HG03103 (cell line): ENCODE measurements at regions not wholly inside any gene's neighbourhood (a gene's known extent, or its start where the extent isn't known, plus 50 kb on each side); places are given as distances from the start of the nearest gene placed in this dataset.

ENCODE experiments used
- ATAC-seq: cut with Tn5 transposase; IDR thresholded peaks from one replicate; pipeline ENCODE4 v1.9.1; 2021; ENCODE audit warnings: low read depth; ENCODE audit not compliant: unreplicated experiment

DNA sequence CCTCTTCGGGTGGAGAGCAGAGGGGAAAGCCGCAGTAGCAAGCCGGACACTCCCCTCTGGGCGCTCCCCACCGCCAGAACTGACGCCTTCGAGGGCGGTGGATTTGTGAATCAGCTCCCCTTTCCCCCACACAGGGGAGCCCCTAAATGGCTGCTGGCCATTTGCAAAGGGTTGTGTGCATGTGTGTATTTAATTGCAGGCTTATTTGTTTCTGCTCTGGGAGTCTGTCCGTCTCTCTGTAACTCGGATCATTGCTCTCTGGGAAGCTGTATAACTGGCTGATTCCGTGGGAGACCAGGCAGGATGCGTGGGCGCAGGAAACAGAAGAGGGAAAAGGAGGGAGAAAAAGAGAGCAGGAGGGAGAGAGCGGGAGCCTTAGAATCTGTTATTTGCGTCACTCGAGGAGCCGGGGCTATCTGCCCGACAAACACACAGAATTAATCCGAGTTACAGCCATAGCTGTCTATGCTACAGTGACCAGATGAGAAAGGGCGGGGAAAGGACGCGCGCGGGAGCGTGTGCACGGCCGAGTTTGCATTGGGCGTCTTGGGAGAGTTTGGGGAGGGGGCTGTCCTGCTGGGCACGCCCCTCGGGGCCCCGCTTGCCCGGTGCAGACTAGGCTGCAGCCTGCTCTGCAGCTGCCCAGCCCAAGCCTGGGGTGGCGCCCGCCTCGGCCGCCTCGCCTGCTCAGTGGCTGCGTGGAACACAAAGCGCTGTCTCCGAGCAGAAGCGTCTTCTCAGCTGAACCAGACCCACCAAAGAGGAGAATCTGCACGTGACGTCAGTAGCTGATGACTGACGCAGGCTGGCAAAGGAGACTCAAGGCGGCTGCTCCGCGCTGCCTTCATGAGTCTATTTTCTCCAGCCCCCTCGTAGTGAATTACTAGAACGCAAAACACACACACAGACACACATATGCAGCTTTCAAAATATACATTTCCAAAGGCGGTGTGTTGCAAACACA is 105.3 kb upstream of the HSD17B12 start:
- no peak for ATAC-seq

DNA sequence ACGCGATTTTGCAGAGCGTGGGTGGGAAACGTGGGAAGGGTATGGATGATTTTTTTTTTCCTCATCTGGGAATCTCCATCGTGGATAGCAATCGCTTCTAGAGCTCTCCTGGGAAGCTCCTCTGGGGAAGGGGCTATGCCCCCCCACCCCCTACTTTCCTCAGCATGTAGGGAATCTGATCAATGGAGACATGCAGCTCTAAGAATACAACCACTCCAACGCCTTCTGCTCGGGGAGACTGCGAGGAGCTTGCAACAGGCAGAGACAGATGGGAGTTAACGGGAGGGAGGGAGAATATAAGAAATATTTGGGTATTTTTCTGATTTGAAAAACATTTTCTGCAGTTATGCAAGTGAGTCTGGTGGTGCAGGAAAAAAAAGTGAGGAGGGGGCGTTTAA is 104.6 kb upstream of the HSD17B12 start:
- no peak for ATAC-seq

DNA sequence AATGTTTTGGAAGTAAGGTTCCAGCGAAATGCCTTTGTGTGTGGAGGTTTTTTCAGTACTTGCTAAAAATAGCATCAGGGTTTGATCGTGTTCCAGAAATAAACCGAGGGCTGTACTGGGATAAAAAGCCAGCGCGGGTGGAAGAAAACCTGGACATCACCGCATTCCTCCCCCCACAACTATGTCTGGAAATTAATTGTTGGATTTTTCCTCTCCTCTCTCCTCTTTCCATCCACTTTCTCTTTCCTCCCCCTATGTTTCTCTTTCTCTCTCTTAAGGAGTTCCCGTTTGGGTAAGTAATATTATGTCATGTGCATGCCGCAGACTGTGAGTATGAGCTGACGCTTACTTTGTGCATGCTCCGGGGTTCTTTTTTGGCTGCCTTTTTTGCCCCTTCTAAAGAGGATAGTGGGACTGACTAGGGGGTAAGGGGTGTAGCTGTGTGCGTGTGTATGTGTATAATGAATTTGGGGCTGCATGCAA is 104.2 kb upstream of the HSD17B12 start:
- no peak for ATAC-seq

DNA sequence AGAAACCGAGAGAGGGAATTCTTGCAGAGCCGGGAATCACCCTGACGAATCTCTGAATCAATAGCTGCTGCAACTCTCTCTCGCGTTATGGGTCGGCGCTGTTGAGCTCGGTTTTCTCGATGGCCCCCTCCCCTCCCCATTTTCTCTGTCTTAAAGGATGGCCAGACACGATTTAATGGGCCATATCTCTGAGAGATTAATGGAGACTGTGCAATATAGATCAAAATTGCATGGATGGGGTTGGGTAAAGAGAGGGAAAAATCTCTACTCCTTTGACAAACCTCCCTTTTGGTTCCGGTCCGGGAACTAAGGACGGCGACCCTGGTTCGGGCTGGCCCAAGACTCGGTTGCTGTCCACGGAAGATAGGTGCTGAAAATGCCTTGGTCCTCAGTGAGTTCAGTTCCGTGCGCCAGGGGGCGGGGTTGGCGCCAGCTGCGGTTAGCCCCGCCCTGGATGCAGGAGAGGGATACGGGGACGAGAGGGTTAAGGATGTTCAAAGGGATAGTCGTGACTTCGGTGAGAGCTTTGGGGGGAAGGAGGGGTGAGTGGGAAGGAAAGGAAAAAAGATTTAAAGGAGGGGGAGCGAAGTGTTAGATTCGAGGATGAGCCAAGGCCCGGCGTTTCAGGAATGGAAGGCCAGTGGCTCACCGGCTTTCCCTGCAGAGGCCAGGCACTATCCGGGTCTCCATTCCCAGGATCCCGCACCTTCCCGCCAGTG is 103.6 kb upstream of the HSD17B12 start:
- ATAC-seq, result no peak

DNA sequence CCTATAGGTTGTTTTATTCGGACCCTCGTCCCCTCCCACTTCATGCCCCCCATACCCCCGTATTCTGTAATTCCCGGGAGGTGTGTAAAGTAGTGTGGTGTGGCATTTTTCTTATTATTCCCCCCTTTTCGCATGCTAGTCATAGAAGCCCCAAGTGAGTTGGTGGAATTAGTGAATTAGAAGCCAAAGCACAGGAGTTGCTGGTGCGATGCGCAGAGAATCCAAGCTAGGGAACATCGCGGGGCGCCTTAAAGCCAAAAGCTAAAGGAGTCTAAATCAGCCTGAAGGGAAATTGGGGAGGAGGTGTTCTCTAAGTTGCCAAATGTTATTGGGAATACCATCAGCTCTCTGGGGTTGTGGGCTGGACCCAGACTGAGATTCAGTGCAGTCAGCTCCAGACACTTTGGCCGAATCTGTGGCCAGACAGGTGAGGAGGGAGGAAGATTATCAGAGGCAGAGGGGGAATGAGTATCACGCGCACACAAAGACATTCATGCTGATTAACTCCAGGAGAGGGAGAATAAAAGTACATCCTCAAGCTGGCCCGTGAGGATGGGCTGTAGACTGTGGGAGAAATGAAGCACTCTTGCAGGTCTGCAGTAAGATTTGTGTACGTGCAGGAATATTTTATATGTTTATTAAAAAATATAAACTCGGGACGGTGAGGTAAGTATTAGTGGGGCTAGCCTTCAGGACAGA is 102.8 kb upstream of the HSD17B12 start:
- no peak for ATAC-seq

DNA sequence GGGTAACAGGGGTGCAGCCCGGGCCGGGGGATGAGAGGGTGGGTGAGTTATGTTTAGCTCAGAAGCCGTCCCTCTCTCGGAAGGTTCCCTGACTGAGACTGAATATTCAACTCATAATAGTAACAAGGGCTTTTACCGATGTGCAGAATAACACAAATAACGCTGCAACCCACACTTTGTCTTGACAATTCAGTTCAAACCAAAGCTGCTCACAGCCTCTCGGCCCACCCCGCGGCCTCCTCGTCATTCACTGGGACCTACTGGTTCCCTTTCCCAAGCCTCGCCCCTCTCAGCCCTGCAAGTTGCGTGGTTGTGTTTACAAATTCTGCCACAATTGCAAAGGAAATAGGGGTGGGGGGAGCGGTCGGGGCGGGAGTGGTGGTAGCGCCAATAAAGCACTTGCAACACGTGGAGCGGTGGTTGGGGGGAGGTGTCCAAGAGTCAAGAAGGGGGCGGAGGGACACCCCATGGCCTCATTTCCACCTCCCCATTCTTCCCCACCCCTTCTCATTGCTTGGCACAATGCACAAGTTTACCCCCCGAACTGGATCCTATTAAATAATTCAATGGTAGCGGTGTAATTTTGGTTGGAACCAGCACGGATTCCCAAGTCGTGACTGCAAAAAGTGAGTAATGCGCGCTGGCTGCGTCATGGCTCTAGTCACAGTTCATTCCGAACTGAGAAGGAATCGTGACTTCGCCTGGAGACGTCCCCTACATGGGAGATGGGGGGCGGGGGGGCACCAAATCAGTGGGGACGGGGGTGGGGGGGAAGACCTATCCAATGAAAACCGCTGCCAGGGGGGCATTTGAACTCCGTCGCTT is 102.0 kb upstream of the HSD17B12 start:
- no peak for ATAC-seq

DNA sequence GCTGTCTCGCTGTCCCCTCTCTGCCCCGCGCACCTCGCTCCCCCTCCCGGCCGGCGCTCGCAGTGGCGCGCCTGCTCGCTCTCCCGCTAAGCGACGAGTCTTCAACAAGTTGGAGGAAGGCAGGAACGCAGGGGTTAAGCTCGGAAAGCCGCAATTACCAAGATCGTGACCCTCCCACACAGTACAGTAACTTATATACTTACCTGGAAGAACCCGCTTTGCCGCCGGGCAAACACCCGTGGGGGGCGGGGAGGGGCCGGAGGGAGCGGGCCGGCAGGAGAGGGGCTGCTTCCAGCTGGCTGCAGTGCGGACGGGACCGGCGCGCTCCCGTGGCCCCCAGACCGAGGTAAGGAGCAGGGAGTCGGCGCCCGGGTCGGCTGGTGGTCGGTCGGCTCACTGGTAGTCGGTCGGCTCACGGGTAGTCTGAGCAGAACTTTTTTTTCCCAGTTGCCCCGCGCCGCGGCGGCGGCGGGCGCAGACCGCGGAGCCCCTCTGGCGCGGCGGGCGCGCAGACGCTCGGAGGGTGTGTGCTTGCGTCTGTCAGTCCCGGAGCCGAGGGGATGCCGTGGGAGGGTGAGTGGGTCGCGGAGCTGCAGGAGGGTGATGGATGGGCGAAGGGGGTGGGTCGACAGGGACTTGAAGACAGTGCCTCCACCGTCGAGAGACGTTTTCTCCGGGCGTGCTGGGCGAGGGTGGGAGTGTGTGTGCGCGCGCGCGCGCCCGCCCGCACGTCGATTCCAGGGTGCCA is 101.2 kb upstream of the HSD17B12 start:
- ATAC-seq, result peak; percentile 55

DNA sequence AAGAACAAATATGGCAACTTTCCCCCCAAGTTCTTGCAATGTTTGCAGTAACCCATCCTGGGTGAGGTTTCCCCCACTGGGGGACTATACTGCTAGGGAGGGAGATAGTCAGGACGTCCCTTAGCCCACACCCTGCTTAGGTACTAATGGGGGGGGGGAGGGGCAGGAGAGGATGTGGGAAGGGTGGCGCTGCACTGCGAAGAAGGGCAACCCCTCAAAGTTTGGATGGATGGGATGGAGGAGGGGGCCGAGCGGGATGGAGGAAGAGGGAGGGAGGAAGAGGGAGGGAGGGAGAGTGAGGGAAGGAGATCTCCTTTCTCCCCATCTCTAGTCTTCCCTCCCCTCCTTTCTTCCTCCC is 100.6 kb upstream of the HSD17B12 start:
- no peak for ATAC-seq

DNA sequence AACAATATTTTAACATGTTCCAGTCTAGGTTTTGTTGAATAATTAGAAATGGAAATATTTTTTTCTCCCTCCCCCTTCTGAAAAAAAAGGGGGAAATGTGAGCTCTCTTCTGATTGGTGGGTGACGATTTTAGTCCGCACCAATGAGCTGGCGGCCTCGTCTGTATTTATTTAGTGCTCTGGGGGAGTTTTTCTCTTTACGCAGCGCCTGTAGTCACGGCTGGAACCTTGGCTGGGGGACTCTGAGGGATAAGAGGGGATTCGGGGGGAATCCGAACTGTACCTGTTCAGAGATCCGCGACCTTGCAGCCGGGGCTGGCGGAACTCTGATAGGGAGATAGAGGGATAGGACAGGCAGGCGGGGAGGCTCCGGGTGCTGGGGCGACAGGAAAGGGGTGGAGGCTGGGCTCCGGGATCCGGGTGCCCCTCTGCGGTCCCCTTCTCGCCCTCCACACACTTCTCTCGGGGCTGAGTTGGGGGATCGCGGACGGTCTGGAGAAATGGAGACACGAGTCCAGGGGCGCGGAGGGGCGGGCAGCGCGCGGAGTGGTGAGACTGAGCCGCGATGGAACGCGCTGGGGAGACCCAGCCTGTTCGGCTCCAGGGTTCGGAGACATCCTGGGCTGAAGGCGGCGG is 99.7 kb upstream of the HSD17B12 start:
- ATAC-seq, result no peak

DNA sequence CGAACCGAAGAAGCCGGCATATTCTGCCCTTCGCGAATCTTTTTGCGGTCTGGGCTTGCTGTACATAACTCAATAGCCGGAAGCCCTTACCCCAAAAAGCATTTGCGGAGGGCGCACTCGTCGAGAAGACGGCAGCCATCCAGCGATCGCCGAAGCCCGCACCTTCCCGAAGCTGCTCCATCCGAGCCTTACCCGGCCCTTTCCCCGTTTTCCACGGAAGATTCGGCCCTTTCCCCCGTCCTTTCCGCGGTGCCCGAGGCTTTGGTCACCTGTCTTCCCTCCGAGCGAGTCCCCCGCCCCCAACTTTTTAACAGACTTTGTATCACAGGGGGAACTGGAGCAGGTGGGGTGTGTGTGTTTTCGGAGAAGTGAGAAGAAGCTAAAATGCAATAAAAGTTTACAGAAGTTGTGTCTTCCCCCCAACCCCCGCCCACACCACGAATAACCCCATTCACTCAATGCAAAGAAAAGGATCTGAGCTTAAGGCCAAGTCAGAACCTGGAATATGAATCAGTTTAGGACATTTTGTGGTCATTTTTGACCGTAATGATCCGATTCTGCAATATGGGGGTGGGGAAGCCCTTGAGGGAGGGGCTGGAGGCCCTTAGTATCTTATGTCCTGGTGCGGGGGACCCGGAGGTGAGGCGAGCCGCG is 99.0 kb upstream of the HSD17B12 start:
- ATAC-seq, result no peak

DNA sequence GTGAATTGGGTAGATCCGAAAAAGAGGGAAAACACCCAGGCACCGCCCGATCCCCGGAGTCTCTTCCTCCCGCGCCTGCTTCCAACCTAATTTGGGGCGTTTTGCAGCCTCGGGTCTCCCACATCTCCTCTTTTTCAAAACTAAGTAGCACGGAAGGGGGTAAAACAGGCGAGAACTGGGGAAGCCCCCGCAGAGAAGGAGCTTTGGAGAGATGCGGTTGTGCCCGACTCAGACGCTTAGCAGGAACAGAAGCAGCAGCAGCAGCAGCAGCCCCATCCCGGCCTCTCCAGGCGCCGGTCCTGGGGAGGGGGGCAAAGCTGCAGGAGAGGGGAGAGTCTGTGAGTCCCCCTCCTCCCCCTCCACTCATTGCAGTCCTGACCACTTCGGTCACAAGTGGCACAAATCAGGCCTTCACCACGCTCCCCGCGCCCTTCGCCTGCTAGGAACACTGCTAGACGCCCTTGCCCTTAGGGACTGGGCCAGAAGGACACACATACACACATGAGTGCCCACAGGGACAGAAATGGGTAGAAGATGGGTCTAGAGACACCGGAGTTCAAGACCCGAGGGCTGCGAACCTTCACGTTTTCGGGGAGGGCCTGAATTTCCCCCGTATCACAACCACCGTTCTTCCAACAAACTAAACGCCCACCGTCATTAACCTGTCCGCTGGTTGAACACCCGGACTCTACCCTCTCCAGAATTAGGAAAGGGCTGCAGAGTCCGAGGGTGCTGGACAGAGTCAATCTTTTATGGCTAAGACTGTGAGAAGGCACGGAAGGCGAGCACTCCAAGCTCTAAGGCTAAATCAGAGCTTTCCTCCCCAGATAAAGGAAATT is 98.3 kb upstream of the HSD17B12 start:
- no peak for ATAC-seq

DNA sequence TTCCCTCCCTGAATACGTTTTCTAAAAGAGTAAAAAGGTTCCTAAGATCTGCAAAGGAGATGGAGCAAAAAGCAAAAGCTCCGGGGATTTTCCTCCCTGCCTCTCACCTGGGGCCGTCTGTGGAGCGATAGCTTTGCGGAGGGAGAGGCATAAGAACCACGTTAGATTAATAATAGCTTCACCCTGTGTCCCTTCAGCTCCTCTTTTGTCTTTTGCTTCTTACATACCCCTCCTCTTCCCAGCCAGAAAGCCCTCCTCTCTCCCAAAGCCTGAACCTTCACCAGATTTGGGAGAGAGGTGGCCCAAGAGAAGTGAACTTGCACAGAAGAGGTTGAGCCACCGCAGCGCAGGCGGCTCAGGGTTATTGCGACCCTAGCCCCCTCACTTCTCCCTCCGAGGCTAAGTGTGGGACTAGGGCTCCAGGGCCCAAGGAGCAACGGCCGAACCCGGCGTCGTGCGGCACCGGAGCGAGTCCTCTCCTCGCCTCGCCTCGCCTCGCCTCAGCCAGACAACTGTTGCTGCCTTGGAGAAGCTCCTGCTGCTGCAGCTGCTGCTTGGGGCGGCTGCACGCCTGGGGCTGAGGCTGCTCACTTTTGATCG is 97.6 kb upstream of the HSD17B12 start:
- ATAC-seq, result no peak

DNA sequence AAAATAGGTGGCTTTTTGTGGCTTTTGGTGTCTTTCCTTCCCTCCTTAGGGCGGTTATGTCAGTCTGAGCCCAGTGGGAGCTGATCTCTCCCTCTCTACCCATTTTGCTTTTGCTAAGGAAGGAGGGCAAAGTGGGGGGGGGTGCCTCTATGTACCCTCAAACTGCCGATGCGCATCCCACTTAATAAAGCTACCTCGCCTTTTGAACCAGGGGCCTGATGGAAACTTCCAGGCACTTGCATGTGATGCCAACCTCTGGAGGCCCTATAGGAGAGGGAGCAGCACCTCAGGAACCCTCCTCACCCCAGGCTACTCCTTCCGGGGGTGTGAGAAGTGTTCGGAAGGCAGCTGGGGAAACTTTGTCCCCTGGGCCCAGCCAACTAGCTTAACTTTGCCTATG is 97.0 kb upstream of the HSD17B12 start:
- no peak for ATAC-seq

DNA sequence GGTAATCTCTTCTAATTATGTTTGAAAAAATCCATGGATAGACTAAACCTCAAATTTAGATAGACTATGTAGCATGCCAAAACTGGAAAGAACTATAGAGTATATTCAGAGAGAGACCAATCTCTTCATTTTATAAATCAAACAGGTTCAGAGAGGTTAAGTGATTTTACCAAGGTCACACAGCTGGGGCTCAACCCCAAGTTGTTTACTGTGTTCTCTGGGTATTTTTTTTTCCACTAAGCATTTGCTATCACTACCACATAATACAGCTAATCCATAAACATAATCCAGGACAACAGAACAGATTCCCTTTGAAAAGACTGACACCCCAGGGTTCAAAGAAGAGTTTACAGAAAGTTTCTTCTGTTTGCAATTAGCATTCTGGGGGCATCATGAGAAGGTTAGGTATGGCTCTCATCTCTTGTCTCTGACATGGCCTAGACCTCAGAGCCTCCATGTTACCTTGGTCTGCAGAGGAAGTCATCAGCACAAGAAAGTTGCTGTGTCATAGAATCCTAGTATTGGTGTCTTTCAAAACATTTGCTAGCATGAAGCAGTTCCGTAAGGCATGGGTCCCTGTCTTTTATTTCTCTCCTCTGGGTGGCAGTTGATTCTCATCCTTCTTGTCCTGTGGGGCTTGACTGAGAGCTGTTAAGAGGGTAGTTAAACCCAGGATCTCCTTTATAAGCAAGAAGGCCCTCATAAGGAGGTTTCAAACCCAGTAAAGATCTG is 94.5 kb upstream of the HSD17B12 start:
- no peak for ATAC-seq

DNA sequence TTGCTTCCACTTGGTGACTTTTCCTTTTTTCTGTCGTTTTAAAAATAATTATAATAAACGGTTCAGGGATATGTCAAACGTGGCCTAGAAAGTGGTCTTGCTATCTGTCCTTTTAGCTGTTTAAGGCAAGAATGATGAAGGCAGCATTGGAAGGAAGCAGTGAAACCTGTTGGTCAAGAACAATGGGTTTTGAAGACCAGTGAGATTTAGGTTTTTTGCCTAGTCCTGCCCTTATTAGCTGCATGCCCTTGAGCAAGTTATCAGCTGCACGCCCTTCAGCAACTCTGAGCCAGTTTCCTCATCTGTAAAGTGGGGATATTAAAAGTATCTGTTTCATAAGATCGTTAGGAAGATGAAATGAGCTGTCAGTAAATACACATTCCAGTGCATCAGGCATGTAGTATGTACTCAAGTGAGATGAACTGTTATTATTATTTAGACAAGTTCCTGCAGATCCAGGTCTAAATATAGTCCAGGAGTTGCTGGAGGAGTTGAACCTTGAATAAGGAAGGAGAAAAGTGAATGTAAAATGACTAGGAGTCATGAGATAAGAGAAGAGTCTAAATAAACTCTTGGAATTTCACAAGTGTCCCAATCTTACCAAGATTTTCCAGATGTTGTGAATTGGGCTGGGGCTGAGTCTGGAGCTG is 90.8 kb upstream of the HSD17B12 start:
- no peak for ATAC-seq

DNA sequence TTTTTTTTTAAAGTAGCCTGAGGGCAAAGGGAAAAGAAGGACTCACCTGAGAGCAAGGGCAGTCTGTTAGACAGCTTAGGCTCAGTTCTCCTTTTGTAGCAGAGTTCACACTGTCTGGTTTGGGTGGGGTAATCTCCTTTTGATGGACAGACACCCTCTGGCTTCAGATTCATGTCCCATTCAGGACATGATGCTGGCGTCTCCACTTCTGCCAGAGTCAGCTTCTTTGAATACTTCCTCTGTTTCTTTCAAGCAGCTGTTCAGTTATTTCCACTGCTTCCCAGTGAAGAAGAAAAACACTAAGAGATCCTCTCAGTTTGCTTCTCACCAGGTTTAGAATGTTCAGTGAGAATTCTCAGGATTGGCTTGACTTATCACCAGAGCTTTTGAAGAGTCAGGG is 79.0 kb upstream of the HSD17B12 start:
- ATAC-seq, result no peak
